HEK293 (cell line): ENCODE measurements at regions not wholly inside any gene's neighbourhood (a gene's known extent, or its start where the extent isn't known, plus 50 kb on each side); places are given as distances from the start of the nearest gene placed in this dataset.

Experiments used
- CTCF ChIA-PET: fragments of 350-600 bp; formaldehyde crosslinking; extraction: SDS; loops from one replicate; lab custom pipeline; 2021; ENCODE audit warnings: antibody characterized with exemption; lab: Yijun Ruan, JAX
- POLR2A ChIA-PET: fragments of 300-600 bp; formaldehyde crosslinking; extraction: SDS; loops from one replicate; lab custom pipeline; 2020; ENCODE audit warnings: antibody characterized with exemption, inconsistent platforms; lab: Yijun Ruan, JAX
- H3K27ac ChIP-seq: fragments of 200-500 bp; sonication (Bioruptor generic); 2 replicates; pipeline ENCODE4 v1.5.1; 2014; ENCODE audit warnings: low read depth, low read length, control low read depth, inconsistent platforms; ENCODE audit errors: extremely low read depth
- H3K36me3 ChIP-seq, 2 experiments: fragments of 200-500 bp in 1 of 2; sonication (Bioruptor generic) in 1 of 2; 1 replicate in 1 of 2; 2 replicates in 1 of 2; pipeline ENCODE4 v1.5.1; 2014 to 2017; ENCODE audit warnings: inconsistent platforms in 2 of 2, low read length in 2 of 2; ENCODE audit not compliant: control insufficient read depth in 2 of 2, insufficient read depth in 1 of 2
- H3K4me1 ChIP-seq: fragments of 200-500 bp; sonication (Bioruptor generic); 2 replicates; pipeline ENCODE4 v1.5.1; 2014; ENCODE audit warnings: mild to moderate bottlenecking, low read length, inconsistent platforms; ENCODE audit not compliant: control insufficient read depth, insufficient read depth
- H3K4me3 ChIP-seq: 2 replicates; pipeline ENCODE4 v1.5.1; 2011; ENCODE audit warnings: low read depth, mild to moderate bottlenecking, control low read depth, low read length, moderate library complexity
- H3K9me3 ChIP-seq: fragments of 200-500 bp; sonication (Bioruptor generic); 2 replicates; pipeline ENCODE4 v1.5.1; 2014; ENCODE audit warnings: low read depth, low read length, inconsistent platforms; ENCODE audit not compliant: control insufficient read depth, insufficient read depth
- EGR2 ChIP-seq: fragments of 450-650 bp; formaldehyde crosslinking; IDR thresholded peaks from 2 replicates; pipeline ENCODE4 v1.5.1; 2016; ENCODE audit warnings: low read depth, missing biosample characterization, missing genetic modification characterization
- MEIS1 ChIP-seq: sonication (generic); formaldehyde crosslinking; IDR thresholded peaks from 2 replicates; pipeline ENCODE4 v1.8.1; 2022; ENCODE audit warnings: missing genetic modification reagents, mild to moderate bottlenecking, borderline replicate concordance
- MYNN ChIP-seq: fragments of 450-650 bp; formaldehyde crosslinking; IDR thresholded peaks from 2 replicates; pipeline ENCODE4 v1.5.1; 2016; ENCODE audit warnings: missing biosample characterization, missing genetic modification characterization, borderline replicate concordance
- REPIN1 ChIP-seq: fragments of 450-650 bp; formaldehyde crosslinking; IDR thresholded peaks from 2 replicates; pipeline ENCODE4 v1.5.1; 2017; ENCODE audit warnings: missing biosample characterization, missing genetic modification characterization, low read depth
- ZBTB8A ChIP-seq: fragments of 450-650 bp; formaldehyde crosslinking; IDR thresholded peaks from 2 replicates; pipeline ENCODE4 v1.5.1; 2016; ENCODE audit warnings: missing biosample characterization, missing genetic modification characterization
- ZNF10 ChIP-seq: fragments of 450-650 bp; formaldehyde crosslinking; IDR thresholded peaks from 2 replicates; pipeline ENCODE4 v1.5.1; 2017; ENCODE audit warnings: missing biosample characterization, missing genetic modification characterization
- ZNF138 ChIP-seq: fragments of 450-650 bp; formaldehyde crosslinking; IDR thresholded peaks from 2 replicates; pipeline ENCODE4 v1.5.1; 2016; ENCODE audit warnings: missing biosample characterization, missing genetic modification characterization, borderline replicate concordance
- ZNF544 ChIP-seq: fragments of 450-650 bp; formaldehyde crosslinking; IDR thresholded peaks from 2 replicates; pipeline ENCODE4 v1.5.0; 2017; ENCODE audit warnings: missing biosample characterization, missing genetic modification characterization
- ZNF747 ChIP-seq: fragments of 450-650 bp; formaldehyde crosslinking; IDR thresholded peaks from 2 replicates; pipeline ENCODE4 v1.5.1; 2016; ENCODE audit warnings: missing biosample characterization, missing genetic modification characterization
- ZNF837 ChIP-seq: fragments of 450-650 bp; formaldehyde crosslinking; IDR thresholded peaks from 2 replicates; pipeline ENCODE4 v1.5.1; 2016; ENCODE audit warnings: missing biosample characterization, missing genetic modification characterization
- TF ChIP-seq, protein P1 (sequence below): fragments of 450-650 bp; formaldehyde crosslinking; IDR thresholded peaks from 2 replicates; pipeline ENCODE4 v1.5.0; 2017; ENCODE audit warnings: missing biosample characterization, missing genetic modification characterization, borderline replicate concordance
- TF ChIP-seq, protein P2 (sequence below): fragments of 450-650 bp; formaldehyde crosslinking; IDR thresholded peaks from 2 replicates; pipeline ENCODE4 v1.5.1; 2017; ENCODE audit warnings: missing biosample characterization, missing genetic modification characterization
- TF ChIP-seq, protein P3 (sequence below): fragments of 450-650 bp; formaldehyde crosslinking; IDR thresholded peaks from 2 replicates; pipeline ENCODE4 v1.5.1; 2016; ENCODE audit warnings: missing biosample characterization, missing genetic modification characterization
- TF ChIP-seq, protein P4 (sequence below): fragments of 450-650 bp; formaldehyde crosslinking; IDR thresholded peaks from 2 replicates; pipeline ENCODE4 v1.5.1; 2016; ENCODE audit warnings: missing biosample characterization, missing genetic modification characterization
- TF ChIP-seq, protein P5 (sequence below): fragments of 450-650 bp; IDR thresholded peaks from 2 replicates; pipeline ENCODE4 v1.5.1; 2018; ENCODE audit warnings: missing biosample characterization, mild to moderate bottlenecking, missing genetic modification characterization

DNA sequence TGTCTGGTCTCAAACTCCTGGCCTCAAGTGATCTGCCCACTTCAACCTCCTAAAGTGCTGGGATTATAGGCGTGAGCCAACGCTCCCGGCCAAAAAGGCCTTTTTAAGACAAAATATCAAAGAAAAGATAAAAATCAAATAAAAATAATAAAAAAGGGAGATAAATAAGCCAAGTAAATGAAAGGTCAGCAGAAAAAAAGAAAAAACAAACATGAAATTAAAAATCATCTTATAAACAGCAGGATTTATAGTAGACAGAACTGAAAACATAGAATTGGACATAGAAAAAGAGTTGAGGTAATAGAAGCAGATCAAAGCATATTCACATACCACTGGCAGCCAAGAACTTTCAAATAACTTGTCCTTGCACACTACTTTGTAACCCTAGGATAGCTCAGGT, 983.4 kb downstream of the ROBO2 start:
- no peak overlapping the region for H3K4me3 ChIP-seq
- no peaks in the 10 kb centered on the region for H3K9me3 ChIP-seq
- no peak overlapping the region for H3K27ac ChIP-seq
- no peaks in the 10 kb centered on the region for H3K4me1 ChIP-seq
- CTCF ChIA-PET = no interaction called here
- no peaks in the 10 kb centered on the region for H3K36me3 ChIP-seq
- TF ChIP-seq ZNF747 (tag by site-specific recombination) = no peak
- TF ChIP-seq, protein P1, sequence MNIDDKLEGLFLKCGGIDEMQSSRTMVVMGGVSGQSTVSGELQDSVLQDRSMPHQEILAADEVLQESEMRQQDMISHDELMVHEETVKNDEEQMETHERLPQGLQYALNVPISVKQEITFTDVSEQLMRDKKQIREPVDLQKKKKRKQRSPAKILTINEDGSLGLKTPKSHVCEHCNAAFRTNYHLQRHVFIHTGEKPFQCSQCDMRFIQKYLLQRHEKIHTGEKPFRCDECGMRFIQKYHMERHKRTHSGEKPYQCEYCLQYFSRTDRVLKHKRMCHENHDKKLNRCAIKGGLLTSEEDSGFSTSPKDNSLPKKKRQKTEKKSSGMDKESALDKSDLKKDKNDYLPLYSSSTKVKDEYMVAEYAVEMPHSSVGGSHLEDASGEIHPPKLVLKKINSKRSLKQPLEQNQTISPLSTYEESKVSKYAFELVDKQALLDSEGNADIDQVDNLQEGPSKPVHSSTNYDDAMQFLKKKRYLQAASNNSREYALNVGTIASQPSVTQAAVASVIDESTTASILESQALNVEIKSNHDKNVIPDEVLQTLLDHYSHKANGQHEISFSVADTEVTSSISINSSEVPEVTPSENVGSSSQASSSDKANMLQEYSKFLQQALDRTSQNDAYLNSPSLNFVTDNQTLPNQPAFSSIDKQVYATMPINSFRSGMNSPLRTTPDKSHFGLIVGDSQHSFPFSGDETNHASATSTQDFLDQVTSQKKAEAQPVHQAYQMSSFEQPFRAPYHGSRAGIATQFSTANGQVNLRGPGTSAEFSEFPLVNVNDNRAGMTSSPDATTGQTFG (tag by site-specific recombination) = no peak
- TF ChIP-seq, protein P2, sequence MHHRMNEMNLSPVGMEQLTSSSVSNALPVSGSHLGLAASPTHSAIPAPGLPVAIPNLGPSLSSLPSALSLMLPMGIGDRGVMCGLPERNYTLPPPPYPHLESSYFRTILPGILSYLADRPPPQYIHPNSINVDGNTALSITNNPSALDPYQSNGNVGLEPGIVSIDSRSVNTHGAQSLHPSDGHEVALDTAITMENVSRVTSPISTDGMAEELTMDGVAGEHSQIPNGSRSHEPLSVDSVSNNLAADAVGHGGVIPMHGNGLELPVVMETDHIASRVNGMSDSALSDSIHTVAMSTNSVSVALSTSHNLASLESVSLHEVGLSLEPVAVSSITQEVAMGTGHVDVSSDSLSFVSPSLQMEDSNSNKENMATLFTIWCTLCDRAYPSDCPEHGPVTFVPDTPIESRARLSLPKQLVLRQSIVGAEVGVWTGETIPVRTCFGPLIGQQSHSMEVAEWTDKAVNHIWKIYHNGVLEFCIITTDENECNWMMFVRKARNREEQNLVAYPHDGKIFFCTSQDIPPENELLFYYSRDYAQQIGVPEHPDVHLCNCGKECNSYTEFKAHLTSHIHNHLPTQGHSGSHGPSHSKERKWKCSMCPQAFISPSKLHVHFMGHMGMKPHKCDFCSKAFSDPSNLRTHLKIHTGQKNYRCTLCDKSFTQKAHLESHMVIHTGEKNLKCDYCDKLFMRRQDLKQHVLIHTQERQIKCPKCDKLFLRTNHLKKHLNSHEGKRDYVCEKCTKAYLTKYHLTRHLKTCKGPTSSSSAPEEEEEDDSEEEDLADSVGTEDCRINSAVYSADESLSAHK (tag by site-specific recombination) = no peak
- no peak for TF ChIP-seq ZBTB8A (tag by site-specific recombination)
- TF ChIP-seq MEIS1 (CRISPR knock-in tag) = no peak
- TF ChIP-seq ZNF544 (tag by site-specific recombination) = no peak
- TF ChIP-seq, protein P3, sequence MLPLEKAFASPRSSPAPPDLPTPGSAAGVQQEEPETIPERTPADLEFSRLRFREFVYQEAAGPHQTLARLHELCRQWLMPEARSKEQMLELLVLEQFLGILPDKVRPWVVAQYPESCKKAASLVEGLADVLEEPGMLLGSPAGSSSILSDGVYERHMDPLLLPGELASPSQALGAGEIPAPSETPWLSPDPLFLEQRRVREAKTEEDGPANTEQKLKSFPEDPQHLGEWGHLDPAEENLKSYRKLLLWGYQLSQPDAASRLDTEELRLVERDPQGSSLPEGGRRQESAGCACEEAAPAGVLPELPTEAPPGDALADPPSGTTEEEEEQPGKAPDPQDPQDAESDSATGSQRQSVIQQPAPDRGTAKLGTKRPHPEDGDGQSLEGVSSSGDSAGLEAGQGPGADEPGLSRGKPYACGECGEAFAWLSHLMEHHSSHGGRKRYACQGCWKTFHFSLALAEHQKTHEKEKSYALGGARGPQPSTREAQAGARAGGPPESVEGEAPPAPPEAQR (tag by site-specific recombination) = no peak
- TF ChIP-seq ZNF837 (tag by site-specific recombination) = no peak
- POLR2A ChIA-PET = no interaction called here

DNA sequence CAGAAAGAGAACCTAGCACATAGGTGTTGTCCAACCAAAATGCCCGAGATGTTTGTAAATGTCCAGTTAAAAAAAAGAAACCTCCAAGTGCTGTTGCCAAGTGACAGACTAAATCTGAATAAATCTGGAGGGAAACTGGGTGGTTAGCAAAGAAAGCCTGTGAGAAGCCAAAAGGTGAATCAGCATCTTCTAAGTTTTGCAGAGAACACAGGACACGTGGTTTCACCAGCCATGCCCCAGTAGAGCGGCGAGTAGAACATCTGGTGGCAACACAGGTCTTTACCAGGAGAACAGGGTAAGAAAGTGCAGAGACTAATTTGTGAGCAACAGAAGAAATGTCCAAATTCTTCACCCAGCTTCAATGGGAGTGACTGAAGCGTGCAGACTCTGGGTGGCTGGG, 986.0 kb downstream of the ROBO2 start:
- no peaks in the 10 kb centered on the region for H3K36me3 ChIP-seq
- ChIA-PET POLR2A (no interaction called here), CTCF (interaction anchor here (0.8 kb wide), 1 partner anchor 45 kb away, joined by 3 read pairs; no protein-coding TSS in a partner anchor)
- no peak for TF ChIP-seq REPIN1 (tag by site-specific recombination)
- no peak for TF ChIP-seq ZNF10
- TF ChIP-seq, protein P4, sequence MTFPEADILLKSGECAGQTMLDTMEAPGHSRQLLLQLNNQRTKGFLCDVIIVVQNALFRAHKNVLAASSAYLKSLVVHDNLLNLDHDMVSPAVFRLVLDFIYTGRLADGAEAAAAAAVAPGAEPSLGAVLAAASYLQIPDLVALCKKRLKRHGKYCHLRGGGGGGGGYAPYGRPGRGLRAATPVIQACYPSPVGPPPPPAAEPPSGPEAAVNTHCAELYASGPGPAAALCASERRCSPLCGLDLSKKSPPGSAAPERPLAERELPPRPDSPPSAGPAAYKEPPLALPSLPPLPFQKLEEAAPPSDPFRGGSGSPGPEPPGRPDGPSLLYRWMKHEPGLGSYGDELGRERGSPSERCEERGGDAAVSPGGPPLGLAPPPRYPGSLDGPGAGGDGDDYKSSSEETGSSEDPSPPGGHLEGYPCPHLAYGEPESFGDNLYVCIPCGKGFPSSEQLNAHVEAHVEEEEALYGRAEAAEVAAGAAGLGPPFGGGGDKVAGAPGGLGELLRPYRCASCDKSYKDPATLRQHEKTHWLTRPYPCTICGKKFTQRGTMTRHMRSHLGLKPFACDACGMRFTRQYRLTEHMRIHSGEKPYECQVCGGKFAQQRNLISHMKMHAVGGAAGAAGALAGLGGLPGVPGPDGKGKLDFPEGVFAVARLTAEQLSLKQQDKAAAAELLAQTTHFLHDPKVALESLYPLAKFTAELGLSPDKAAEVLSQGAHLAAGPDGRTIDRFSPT = no peak
- TF ChIP-seq, protein P5, sequence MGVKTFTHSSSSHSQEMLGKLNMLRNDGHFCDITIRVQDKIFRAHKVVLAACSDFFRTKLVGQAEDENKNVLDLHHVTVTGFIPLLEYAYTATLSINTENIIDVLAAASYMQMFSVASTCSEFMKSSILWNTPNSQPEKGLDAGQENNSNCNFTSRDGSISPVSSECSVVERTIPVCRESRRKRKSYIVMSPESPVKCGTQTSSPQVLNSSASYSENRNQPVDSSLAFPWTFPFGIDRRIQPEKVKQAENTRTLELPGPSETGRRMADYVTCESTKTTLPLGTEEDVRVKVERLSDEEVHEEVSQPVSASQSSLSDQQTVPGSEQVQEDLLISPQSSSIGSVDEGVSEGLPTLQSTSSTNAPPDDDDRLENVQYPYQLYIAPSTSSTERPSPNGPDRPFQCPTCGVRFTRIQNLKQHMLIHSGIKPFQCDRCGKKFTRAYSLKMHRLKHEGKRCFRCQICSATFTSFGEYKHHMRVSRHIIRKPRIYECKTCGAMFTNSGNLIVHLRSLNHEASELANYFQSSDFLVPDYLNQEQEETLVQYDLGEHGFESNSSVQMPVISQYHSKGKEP (tag by site-specific recombination) = no peak
- TF ChIP-seq EGR2 = no peak
- no peak for TF ChIP-seq ZNF747 (tag by site-specific recombination)
- no peak for TF ChIP-seq ZNF138 (tag by site-specific recombination)
- TF ChIP-seq MYNN (tag by site-specific recombination) = no peak
- no peak overlapping the region for H3K27ac ChIP-seq
- no peaks in the 10 kb centered on the region for H3K4me1 ChIP-seq
- no peaks in the 10 kb centered on the region for H3K9me3 ChIP-seq
- H3K4me3 ChIP-seq = no peak overlapping the region
